GM19239 (cell line): ENCODE measurements at regions not wholly inside any gene's neighbourhood (a gene's known extent, or its start where the extent isn't known, plus 50 kb on each side); places are given as distances from the start of the nearest gene placed in this dataset.

Source experiments
- DNase-seq: peaks from one replicate; pipeline ENCODE4 v3.0.0; 2011; ENCODE audit warnings: low spot score; ENCODE audit not compliant: insufficient read length
- FAIRE-seq: peaks from 2 replicates; lab custom pipeline; 2011; peaks lifted over from hg19 to GRCh38; lab: Jason Lieb, UNC

DNA sequence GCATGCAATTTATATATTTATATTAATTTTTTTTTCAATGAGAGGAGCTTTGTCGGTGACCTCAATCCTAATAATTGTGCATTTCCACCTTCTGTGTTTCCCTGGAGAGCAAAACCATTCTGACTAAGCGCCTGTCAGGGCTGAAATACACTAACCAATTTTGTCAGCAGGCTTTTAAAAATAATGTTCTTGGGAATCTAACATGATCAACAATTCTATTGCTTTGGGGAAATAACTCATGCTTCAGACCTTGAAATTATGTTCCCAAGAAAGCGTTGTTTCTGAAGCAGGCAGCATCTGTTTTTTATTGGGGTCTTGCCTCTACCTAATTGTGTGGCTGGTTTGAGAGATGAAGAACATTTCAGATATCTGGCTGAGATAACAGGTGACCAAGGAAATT is 129.1 kb upstream of the ALKAL2 start:
- FAIRE-seq: no peak
- DNase-seq: no peak

GRCh38 chr2:415986-416610 is 128.2 kb upstream of the ALKAL2 start:
- no peak for FAIRE-seq
- DNase-seq: no peak

DNA sequence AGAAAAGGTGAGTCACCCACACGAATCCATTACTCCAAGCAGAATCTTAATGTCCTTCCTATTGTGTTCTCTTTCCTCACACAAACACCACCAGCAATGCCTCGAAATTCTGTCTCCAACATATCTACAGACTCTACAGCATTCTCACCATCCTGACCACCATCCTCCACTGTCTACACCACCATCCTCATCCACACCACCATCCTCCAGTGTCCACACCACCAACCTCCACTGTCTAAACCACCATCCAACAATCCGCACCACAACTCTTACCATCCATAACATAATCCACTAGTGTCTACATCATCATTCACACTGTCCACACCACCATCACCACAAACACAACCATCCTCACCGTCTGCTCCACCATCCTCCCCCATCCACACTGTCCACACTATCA is 121.6 kb upstream of the ALKAL2 start:
- FAIRE-seq: no peak
- no peak for DNase-seq

DNA sequence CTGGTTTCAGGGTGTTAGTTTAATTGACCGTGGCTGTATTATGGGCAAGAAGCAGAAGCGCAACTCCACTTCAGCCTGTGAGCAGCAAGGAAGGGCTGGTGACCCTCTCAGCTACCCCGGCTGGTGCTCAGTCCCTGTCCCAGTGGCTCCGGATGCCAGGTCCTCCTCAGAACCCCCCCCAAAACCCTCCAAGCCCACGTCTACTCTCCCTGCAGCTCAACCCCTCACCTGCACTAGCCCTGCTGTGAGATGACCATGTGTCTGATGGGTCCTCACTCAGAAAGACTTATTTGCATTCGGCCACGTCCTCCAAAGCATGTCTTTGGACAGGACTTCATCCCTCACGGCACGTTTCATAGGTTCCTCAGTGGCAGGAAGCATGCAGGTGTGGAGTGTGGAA is 119.7 kb upstream of the ALKAL2 start:
- no peak for FAIRE-seq

GRCh38 chr2:406876-407275 is 119.0 kb upstream of the ALKAL2 start:
- DNase-seq (no peak), FAIRE-seq (no peak)

More for the DNA sequence above, 119.7 kb upstream of the ALKAL2 start:
- DNase-seq: no peak

DNA sequence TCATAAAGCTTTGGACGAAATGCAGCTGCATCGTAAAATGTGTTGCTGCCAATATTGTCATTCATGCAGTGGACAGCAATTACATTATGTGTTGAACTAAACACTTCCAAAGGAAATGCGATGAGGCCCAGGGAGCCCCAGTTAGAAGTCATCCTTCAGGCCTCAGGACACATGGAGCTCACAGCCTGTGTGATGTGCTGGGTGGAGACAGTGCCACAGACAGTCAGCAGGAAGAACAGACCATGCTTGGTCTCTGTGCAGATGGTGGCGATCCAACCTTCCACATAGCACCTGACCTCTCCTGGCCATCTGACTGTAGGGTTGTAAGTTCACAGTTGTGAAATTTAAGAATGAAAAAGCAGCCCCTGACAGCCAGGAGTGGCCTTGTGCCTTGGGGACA is 118.3 kb upstream of the ALKAL2 start:
- DNase-seq: no peak
- no peak for FAIRE-seq

DNA sequence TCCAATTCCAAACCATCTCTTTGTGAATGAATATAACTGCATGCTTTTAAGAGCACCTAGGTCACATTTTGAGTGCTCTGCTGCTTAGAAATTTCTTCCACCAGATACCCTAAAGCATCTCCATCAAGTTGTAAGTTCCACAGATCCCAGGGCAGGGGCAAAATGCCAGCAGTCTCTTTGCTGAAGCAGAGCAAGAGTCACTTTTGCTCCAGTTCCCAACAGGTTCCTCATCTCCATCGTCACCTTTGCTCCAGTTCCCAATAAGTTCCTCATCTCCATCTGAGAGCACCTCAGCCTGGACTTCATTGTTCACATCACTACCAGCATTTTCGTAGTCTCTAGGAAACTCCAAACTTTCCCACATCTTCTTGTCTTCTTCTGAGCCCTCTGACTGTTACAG is 116.7 kb upstream of the ALKAL2 start:
- FAIRE-seq (no peak), DNase-seq (no peak)

DNA sequence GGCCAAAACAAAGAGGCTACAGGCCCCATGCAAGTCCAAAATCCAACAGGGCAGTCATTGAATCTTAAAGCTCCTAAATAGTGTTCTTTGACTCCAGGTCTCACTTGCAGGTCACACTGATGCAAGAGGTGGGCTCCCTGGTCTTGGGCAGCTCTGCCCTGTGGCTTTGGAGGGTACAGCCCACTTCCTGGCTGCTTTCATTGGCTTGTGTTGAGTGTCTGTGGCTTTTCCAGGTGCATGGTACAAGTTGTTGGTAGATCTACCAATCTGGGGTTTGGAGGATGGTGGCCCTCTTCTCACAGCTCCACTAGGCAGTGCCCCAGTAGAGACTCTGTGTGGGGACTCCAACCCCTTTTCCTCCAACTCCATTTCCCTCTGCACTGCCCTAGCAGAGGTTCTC is 115.8 kb upstream of the ALKAL2 start:
- DNase-seq (no peak), FAIRE-seq (no peak)

- DNase-seq: no peak
- FAIRE-seq: no peak
Observed at GRCh38 chr2:402721-403120, 114.8 kb upstream of the ALKAL2 start.

DNA sequence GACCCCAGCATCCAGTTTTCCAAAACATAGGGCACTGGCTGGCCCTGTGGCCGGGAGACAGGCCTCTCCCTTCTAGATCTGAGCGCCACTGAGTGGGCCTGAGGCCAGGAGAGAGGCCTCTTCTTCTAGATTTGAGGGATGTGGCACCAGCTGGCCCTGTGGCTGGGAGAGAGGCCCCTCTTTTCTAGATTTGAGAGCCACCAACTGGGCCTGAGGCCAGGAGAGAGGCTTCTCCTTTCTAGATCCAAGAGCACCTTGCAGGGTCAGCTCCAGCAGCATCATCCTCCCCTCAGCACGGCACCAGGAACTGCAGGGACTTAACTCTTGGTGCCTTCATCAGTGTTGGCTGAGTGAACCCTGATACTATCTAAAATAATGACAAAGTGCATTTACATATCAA is 114.3 kb upstream of the ALKAL2 start:
- no peak for DNase-seq
- no peak for FAIRE-seq

- no peak for FAIRE-seq
Observed at GRCh38 chr2:401019-401679, 113.3 kb upstream of the ALKAL2 start.

DNA sequence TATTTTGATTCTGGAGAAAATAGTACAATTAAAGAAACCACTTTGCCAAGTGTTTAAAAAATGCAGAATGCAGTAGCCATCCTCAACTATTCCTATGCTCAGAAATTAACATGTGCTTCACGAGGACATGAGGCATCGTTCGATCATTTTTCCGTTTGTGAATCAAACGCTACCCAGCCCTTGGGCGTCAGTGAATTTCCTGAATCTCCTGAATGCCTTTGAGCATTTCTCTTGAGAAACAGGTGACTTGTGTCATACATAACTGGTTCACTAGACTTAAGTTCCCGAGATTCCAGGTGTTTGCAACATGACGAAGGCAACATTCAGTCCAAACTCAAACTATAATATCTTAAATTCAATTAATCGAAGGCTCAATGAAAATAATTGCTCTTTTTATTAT is 110.0 kb upstream of the ALKAL2 start:
- DNase-seq (no peak), FAIRE-seq (no peak)

More at GRCh38 chr2:401019-401679, 113.3 kb upstream of the ALKAL2 start:
- DNase-seq: no peak

GRCh38 chr2:397521-397920 is 109.6 kb upstream of the ALKAL2 start:
- DNase-seq (no peak), FAIRE-seq (no peak)

GRCh38 chr2:396903-397302 is 109.0 kb upstream of the ALKAL2 start:
- no peak for FAIRE-seq
- no peak for DNase-seq

DNA sequence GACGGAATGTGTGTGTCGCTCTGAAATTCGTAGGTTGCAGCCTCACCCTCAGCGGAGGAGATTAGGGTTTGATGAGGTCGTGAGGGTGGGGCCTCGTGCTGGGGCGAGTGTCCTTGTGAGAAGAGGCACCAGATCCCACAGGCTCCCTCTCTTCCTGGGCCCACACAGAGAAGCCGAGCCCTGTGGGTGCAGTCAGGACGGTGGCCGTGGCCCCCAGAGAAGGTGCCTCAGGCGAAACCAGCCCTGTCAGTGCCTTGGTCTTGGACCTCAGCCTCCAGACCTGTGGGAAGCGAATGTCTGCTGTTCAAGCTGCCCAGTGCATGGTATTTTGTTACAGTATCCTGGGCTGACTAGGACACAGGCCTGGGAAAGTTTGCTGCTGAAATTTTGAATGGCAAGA is 108.0 kb upstream of the ALKAL2 start:
- FAIRE-seq: no peak
- no peak for DNase-seq

DNA sequence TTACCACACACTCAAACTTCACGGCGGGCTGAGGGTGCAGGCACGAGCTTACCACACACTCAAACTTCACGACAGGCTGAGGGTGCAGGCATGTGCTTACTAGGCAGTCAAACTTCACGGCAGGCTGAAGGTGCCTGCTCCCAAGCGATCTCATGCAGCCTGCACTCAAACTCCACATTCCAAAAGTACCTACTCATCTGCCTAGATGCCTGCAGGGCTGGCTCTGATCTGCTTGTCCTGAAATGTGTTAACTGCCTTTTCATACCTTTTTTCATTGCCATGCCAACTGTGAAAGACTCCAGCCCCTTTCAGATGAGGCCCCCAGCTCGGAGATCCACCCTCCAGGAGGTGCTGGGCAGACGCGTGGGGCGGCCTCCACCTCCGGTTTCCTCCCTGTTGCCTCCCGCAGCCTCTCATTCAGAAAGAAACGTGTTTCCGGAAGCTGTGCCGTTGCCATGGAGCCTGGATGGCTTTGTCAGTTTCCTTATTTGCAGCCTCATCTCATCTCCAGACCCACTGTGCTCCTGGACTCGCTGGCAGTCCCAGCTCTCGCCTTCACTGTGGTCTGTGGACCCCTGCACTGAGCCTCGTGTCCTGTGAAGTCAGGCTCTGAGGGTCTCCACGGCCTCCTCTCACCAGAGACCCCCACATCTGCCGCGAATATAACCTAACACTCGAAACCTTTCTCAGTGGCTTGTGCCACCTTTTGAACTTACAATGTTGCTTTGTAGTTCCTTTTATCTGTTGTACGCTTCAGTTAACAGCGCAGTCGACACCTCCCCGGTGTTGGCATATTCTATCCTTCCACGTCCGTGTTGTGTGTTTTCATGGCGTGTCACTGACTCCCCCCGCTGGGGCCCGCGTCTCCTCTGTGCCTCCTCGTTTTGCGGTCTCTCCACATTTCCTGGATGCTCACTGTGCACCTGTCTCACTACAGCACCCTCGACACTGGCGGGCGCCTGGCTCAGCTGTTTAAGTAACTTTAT is 106.1 kb upstream of the ALKAL2 start:
- DNase-seq (peak; percentile 15), FAIRE-seq (no peak)

GRCh38 chr2:392926-393280 is 105.0 kb upstream of the ALKAL2 start:
- FAIRE-seq (no peak), DNase-seq (no peak)

- DNase-seq (no peak), FAIRE-seq (no peak)
Observed at GRCh38 chr2:392181-392925, 104.5 kb upstream of the ALKAL2 start.

- DNase-seq (no peak), FAIRE-seq (no peak)
Observed at GRCh38 chr2:391696-392095, 103.8 kb upstream of the ALKAL2 start.

DNA sequence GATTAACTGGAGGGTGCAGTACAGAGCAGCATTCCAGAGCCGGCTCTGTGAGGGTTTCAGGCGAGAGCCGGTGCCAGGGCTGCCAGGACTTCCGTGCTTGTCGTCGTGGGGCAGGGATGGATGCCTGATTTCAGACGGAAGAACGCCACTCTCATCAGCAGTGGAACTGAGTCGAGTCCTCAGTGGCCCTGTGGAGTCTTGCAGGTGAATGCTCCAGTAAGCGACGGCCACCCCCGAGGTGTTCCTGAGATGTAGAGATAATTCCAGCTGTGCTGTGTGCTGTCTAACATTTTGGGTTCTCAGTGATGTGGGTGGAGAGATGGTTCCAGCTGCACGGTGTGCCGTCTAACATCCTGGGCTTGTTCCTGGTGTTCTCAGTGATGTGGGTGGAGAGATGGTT is 103.1 kb upstream of the ALKAL2 start:
- no peak for FAIRE-seq

More for the DNA sequence above, 103.1 kb upstream of the ALKAL2 start:
- no peak for DNase-seq
